Gastroesophageal sphincter (tissue), 2 donors: ENCODE measurements at regions not wholly inside any gene's neighbourhood (a gene's known extent, or its start where the extent isn't known, plus 50 kb on each side); places are given as distances from the start of the nearest gene placed in this dataset.

ENCODE experiments used
- EP300 ChIP-seq: sonication (generic); formaldehyde crosslinking; IDR thresholded peaks from one replicate; pipeline ENCODE4 v1.6.1; 2017; ENCODE audit warnings: antibody characterized with exemption, mild to moderate bottlenecking
- POLR2A ChIP-seq, 2 donors: fragments of 450-650 bp; IDR thresholded peaks; one replicate each; pipeline ENCODE4 v1.6.1; 2017; ENCODE audit warnings: antibody characterized with exemption in 2 of 2, mild to moderate bottlenecking in 2 of 2, moderate library complexity in 1 of 2
- POLR2AphosphoS5 ChIP-seq: sonication (generic); formaldehyde crosslinking; IDR thresholded peaks from one replicate; pipeline ENCODE4 v1.6.1; 2017; ENCODE audit warnings: antibody characterized with exemption

DNA sequence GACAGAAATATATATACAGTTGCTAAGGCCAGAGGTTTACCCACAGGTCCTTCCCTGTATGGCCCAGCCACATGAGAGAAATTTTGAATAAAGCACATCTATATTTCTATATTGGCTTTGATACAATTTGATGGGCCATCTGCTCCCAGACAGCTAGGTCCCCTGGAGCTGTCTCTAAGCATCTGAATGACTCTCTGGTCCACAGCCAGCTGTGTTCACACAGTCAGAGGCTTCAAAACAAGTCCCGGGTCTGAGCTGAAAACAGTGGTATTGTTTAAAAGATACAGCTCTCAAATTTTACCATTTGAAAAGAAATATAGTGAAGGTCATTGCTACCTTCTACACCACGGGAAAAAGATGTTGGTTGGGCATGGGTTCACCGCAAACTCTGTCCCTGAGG lies 161.1 kb downstream of the SLC35B3 start:
- TF ChIP-seq POLR2A (IDR thresholded peaks at IDR 0.05) (no peak), POLR2AphosphoS5 (no peak), EP300 (no peak)
